ENCODE measurements at regions not wholly inside any gene's neighbourhood (a gene's known extent, or its start where the extent isn't known, plus 50 kb on each side); places are given as distances from the start of the nearest gene placed in this dataset.

DNA sequence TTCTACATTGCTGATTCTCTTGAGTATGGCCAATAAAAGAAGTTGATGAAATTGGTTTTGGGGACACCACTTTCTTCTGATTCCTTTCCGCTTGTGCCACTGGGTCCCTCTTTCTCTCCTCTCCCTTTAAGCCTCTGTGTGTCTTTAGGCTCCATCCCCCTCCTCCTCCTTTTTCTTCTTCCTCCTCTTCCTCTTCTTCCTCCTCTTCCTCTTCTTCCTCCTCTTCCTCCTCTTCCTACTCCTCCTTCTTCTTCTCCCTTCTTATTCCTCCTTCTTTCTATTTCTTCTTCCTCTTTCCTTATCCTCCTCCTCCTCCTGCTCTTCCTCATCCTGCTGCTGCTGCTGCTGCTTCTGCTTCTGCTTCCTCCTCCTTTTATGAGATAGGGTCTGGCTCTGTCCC is 93.7 kb downstream of the CHD9NB start:
- Histone ChIP-seq H3K4me2 (ENCODE audit: low read length) (no peak overlapping the region), H3K9ac (ENCODE audit: low read length) (no peak overlapping the region), H2AFZ (ENCODE audit: low read depth, low read length, poor library complexity, severe bottlenecking) (no peak overlapping the region), H3K27me3 (ENCODE audit: insufficient read depth, low read length) (no peaks in the 10 kb centered on the region), H3K4me1 (ENCODE audit: control insufficient read depth in 1 of 2, insufficient read depth in 2 of 2, low read length in 2 of 2) (no peaks in the 10 kb centered on the region), H3K27ac (ENCODE audit: low read depth, low read length) (no peak overlapping the region), H4K20me1 (ENCODE audit: insufficient read depth) (no peaks in the 10 kb centered on the region), H3K36me3 (ENCODE audit: control insufficient read depth in 1 of 2, insufficient read depth in 2 of 2, low read length in 2 of 2) (no peaks in the 10 kb centered on the region), H3K9me2 (ENCODE audit: insufficient read depth) (no peaks in the 10 kb centered on the region), H3K4me3 (replicated peaks in 1 of 2; ENCODE audit: low read depth in 1 of 2, low read length in 2 of 2) (no peak overlapping the region), H3K79me2 (ENCODE audit: insufficient read depth, low read length) (no peaks in the 10 kb centered on the region), H3K9me3 (ENCODE audit: control insufficient read depth in 1 of 2, insufficient read depth in 1 of 2, low read depth in 1 of 2, low read length in 2 of 2) (no peaks in the 10 kb centered on the region)
- ChIA-PET CTCF (no interaction called here), POLR2A (no interaction called here), RAD21 (ENCODE audit: low non-redundant PET in 1 of 2, low total read pairs in 2 of 2, uncharacterized antibody in 2 of 2, unreplicated experiment in 2 of 2) (no interaction called here)
- intact Hi-C loops (cut with micrococcal nuclease): no loop called here
- TF ChIP-seq, protein P1, sequence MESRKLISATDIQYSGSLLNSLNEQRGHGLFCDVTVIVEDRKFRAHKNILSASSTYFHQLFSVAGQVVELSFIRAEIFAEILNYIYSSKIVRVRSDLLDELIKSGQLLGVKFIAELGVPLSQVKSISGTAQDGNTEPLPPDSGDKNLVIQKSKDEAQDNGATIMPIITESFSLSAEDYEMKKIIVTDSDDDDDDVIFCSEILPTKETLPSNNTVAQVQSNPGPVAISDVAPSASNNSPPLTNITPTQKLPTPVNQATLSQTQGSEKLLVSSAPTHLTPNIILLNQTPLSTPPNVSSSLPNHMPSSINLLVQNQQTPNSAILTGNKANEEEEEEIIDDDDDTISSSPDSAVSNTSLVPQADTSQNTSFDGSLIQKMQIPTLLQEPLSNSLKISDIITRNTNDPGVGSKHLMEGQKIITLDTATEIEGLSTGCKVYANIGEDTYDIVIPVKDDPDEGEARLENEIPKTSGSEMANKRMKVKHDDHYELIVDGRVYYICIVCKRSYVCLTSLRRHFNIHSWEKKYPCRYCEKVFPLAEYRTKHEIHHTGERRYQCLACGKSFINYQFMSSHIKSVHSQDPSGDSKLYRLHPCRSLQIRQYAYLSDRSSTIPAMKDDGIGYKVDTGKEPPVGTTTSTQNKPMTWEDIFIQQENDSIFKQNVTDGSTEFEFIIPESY (IDR thresholded peaks at IDR 0.05; ENCODE audit: extremely low read depth, insufficient replicate concordance, low read length): no peak
- TF ChIP-seq, protein P2, sequence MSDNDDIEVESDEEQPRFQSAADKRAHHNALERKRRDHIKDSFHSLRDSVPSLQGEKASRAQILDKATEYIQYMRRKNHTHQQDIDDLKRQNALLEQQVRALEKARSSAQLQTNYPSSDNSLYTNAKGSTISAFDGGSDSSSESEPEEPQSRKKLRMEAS (IDR thresholded peaks at IDR 0.05): no peak
- no peak for TF ChIP-seq SIN3A (IDR thresholded peaks at IDR 0.05; ENCODE audit: low read depth)
- TF ChIP-seq SRF (IDR thresholded peaks at IDR 0.05; ENCODE audit: low read depth): no peak
- no peak for TF ChIP-seq SP1 (IDR thresholded peaks at IDR 0.05; ENCODE audit: low read depth)
- no peak for TF ChIP-seq EZH2phosphoT487 (IDR thresholded peaks at IDR 0.05; ENCODE audit: borderline replicate concordance)
- no peak for TF ChIP-seq POLR2A (IDR thresholded peaks at IDR 0.05; ENCODE audit: borderline replicate concordance, extremely low read depth, insufficient read depth, insufficient read length)
- no peak for TF ChIP-seq EZH2 (IDR thresholded peaks at IDR 0.05)
- ATAC-seq (no peak), DNase-seq (ENCODE audit: low read depth, low spot score) (no peak)
- no TSS peak for BruUV-seq (replicated peaks)

DNA sequence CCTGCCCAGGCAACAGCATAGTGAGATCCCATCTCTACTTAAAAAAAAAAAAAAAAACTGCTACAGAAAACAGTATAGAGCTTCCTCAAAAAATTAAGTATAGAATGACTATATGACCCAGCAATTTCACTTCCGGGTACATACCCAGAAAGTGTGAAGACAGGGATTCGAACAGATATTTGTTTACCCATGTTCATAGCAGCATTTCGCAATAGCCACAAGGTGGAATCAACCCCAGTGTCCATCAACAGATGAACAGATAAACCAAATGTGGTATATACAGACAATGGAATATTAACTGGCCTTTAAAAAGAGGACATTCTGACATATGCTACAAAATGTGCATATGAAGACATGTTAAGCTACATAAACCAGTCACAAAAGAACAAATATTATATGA is 95.5 kb downstream of the CHD9NB start:
- no peak for DNase-seq (ENCODE audit: low read depth, low spot score)
- CTCF ChIA-PET: no interaction called here
- H3K27me3 ChIP-seq (ENCODE audit: insufficient read depth, low read length): no peaks in the 10 kb centered on the region

More for the DNA sequence above, 95.5 kb downstream of the CHD9NB start:
- no peak overlapping the region for H3K9ac ChIP-seq (ENCODE audit: low read length)
- POLR2A ChIA-PET: no interaction called here
- H3K9me3 ChIP-seq (ENCODE audit: control insufficient read depth in 1 of 2, insufficient read depth in 1 of 2, low read depth in 1 of 2, low read length in 2 of 2): no peaks in the 10 kb centered on the region
- no peaks in the 10 kb centered on the region for H4K20me1 ChIP-seq (ENCODE audit: insufficient read depth)
- no peak for ATAC-seq
- no peaks in the 10 kb centered on the region for H3K4me1 ChIP-seq (ENCODE audit: control insufficient read depth in 1 of 2, insufficient read depth in 2 of 2, low read length in 2 of 2)
- H3K4me3 ChIP-seq (replicated peaks in 1 of 2; ENCODE audit: low read depth in 1 of 2, low read length in 2 of 2): no peak overlapping the region
- RAD21 ChIA-PET (ENCODE audit: low non-redundant PET in 1 of 2, low total read pairs in 2 of 2, uncharacterized antibody in 2 of 2, unreplicated experiment in 2 of 2): no interaction called here
- no peak for TF ChIP-seq ZFX (IDR thresholded peaks at IDR 0.05)
- TF ChIP-seq SRF (IDR thresholded peaks at IDR 0.05; ENCODE audit: low read depth): no peak
- no peak for TF ChIP-seq CEBPB (IDR thresholded peaks at IDR 0.05; ENCODE audit: low read depth)
- TF ChIP-seq RAD21 (IDR thresholded peaks at IDR 0.05; ENCODE audit: low read depth): no peak
- no peak for TF ChIP-seq EZH2phosphoT487 (IDR thresholded peaks at IDR 0.05; ENCODE audit: borderline replicate concordance)
- no peak overlapping the region for H2AFZ ChIP-seq (ENCODE audit: low read depth, low read length, poor library complexity, severe bottlenecking)
- intact Hi-C loops (cut with micrococcal nuclease): no loop called here
- H3K36me3 ChIP-seq (ENCODE audit: control insufficient read depth in 1 of 2, insufficient read depth in 2 of 2, low read length in 2 of 2): no peaks in the 10 kb centered on the region
- no peaks in the 10 kb centered on the region for H3K79me2 ChIP-seq (ENCODE audit: insufficient read depth, low read length)
- no peak overlapping the region for H3K27ac ChIP-seq (ENCODE audit: low read depth, low read length)
- H3K9me2 ChIP-seq (ENCODE audit: insufficient read depth): no peaks in the 10 kb centered on the region
- BruUV-seq (replicated peaks): no TSS peak
- H3K4me2 ChIP-seq (ENCODE audit: low read length): no peak overlapping the region

Data from HCT116 (cell line).